ENCODE measurements at regions not wholly inside any gene's neighbourhood (a gene's known extent, or its start where the extent isn't known, plus 50 kb on each side); places are given as distances from the start of the nearest gene placed in this dataset.
A peak's percentile ranks its signal among the peaks of the same experiment; 100 is the strongest.

DNA sequence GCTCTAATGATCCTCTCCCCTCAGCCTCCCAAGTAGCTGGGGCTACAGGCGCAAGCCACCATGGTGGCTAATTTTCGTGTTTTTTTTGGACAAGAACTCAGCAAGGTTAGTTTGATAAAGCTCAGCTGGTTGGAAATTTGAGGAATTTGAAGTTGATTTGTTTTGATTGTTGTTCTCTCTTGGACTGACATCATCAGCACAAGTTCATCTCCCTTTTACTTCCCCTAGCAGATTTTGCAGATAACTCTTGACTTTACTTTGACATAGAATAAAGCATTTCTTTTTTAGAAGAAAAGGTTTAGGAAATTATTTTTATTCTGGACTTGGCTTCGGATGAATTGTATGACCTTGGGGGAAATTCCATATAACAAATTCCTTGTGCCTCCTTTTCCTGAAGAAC is 74.9 kb upstream of the DLX2 start:
- Mint-ChIP-seq H3K27ac (no peak overlapping the region), H3K4me3 (no peak overlapping the region), H3K27me3 (ENCODE audit: insufficient read depth, low read depth) (peaks cover 8% of the 10 kb centered on the region), H3K9me3 (peaks cover 8% of the 10 kb centered on the region), H3K4me1 (peaks cover 15% of the 10 kb centered on the region), H3K36me3 (no peaks in the 10 kb centered on the region)
- Histone ChIP-seq H2AFZ (replicated peaks) (no peak overlapping the region), H4K20me1 (ENCODE audit: low read depth) (no peaks in the 10 kb centered on the region), H3K4me1 (peaks cover 10% of the 10 kb centered on the region), H3K27me3 (peaks cover 12% of the 10 kb centered on the region), H3K4me2 (no peak overlapping the region), H3K9me3 (ENCODE audit: low read depth) (no peaks in the 10 kb centered on the region), H3K9ac (no peak overlapping the region), H3K27ac (no peak overlapping the region), H3F3A (ENCODE audit: low read depth) (peaks cover 6% of the 10 kb centered on the region), H3K4me3 (no peak overlapping the region), H3K79me2 (ENCODE audit: low read depth) (no peaks in the 10 kb centered on the region), H3K36me3 (no peaks in the 10 kb centered on the region)
- no peak for DNase-seq (ENCODE audit: low spot score)
- TF ChIP-seq EZH2 (IDR thresholded peaks at IDR 0.05) (no peak), EZH2phosphoT487 (IDR thresholded peaks at IDR 0.05) (no peak)
- TF ChIP-seq, protein P1, sequence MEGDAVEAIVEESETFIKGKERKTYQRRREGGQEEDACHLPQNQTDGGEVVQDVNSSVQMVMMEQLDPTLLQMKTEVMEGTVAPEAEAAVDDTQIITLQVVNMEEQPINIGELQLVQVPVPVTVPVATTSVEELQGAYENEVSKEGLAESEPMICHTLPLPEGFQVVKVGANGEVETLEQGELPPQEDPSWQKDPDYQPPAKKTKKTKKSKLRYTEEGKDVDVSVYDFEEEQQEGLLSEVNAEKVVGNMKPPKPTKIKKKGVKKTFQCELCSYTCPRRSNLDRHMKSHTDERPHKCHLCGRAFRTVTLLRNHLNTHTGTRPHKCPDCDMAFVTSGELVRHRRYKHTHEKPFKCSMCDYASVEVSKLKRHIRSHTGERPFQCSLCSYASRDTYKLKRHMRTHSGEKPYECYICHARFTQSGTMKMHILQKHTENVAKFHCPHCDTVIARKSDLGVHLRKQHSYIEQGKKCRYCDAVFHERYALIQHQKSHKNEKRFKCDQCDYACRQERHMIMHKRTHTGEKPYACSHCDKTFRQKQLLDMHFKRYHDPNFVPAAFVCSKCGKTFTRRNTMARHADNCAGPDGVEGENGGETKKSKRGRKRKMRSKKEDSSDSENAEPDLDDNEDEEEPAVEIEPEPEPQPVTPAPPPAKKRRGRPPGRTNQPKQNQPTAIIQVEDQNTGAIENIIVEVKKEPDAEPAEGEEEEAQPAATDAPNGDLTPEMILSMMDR (IDR thresholded peaks at IDR 0.05): no peak

DNA sequence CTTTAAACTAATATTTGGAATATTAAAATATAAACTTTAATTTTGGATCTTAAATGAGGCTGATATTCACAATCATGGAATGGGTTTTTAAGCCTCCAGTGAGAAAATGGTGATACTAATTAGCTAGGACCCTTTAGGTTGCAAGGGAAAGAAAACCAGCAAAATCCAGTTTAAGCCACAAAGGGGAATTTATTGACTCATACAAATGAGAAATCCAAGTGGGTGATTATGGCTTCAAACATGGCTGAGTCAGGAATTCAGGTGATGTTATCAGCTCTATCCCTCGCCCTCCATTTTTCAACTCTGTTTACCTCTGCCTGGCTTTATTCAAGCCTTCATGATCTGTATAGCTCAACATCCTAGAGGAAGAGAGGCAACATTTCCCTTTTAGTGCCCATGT is 75.3 kb upstream of the DLX2 start:
- peaks cover 10% of the 10 kb centered on the region for H3K4me1 ChIP-seq
- Mint-ChIP-seq H3K9me3 (peaks cover 8% of the 10 kb centered on the region), H3K27me3 (ENCODE audit: insufficient read depth, low read depth) (peaks cover 8% of the 10 kb centered on the region), H3K36me3 (no peaks in the 10 kb centered on the region), H3K4me1 (peaks cover 15% of the 10 kb centered on the region), H3K27ac (no peak overlapping the region), H3K4me3 (no peak overlapping the region)
- DNase-seq (ENCODE audit: low spot score): no peak
- H3K27ac ChIP-seq: no peak overlapping the region
- no peak overlapping the region for H3K4me2 ChIP-seq
- H3F3A ChIP-seq (ENCODE audit: low read depth): peaks cover 6% of the 10 kb centered on the region
- H2AFZ ChIP-seq (replicated peaks): no peak overlapping the region
- H3K79me2 ChIP-seq (ENCODE audit: low read depth): no peaks in the 10 kb centered on the region
- H4K20me1 ChIP-seq (ENCODE audit: low read depth): no peaks in the 10 kb centered on the region
- H3K9ac ChIP-seq: no peak overlapping the region
- TF ChIP-seq, protein P1 (IDR thresholded peaks at IDR 0.05): no peak
- no peak for TF ChIP-seq EZH2phosphoT487 (IDR thresholded peaks at IDR 0.05)
- no peak for TF ChIP-seq EZH2 (IDR thresholded peaks at IDR 0.05)
- no peak overlapping the region for H3K4me3 ChIP-seq
- no peaks in the 10 kb centered on the region for H3K36me3 ChIP-seq
- peaks cover 9% of the 10 kb centered on the region for H3K27me3 ChIP-seq
- no peaks in the 10 kb centered on the region for H3K9me3 ChIP-seq (ENCODE audit: low read depth)

DNA sequence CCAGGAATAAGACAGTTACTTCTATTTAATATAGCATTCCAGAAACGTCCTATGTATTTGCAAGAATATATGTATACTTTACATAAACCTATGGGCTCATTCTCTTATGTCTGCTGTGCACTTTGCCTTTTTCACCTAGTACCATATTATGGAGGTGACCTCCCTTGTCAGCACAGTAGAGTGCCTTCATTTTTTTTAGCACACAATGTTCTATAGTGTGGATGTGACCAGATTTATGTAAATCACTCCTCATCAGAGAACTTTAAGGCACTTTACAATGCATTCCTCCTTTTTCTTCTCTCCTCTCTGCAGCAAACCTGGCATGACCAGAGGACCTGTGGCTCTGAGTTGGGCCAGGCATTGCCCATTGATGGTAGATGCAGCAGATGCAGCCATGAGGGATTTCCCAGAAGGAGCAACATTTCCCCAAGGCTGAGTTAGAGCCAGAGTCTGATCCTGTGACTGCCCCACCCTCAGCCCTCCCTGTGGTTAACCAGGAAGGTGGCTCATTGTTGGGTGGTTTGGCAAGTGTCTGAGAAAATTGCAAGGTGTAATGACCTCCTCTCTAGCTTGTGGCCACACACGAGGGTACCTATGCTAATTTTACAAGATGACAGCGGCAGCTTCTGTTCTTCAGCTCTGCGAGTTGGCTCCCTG is 76.5 kb upstream of the DLX2 start:
- Mint-ChIP-seq H3K27ac (no peak overlapping the region), H3K9me3 (peaks cover 8% of the 10 kb centered on the region), H3K27me3 (ENCODE audit: insufficient read depth, low read depth) (peaks cover 6% of the 10 kb centered on the region), H3K36me3 (no peaks in the 10 kb centered on the region), H3K4me1 (peaks cover 15% of the 10 kb centered on the region), H3K4me3 (no peak overlapping the region)
- no peak for DNase-seq (ENCODE audit: low spot score)
- no peak for TF ChIP-seq EZH2phosphoT487 (IDR thresholded peaks at IDR 0.05)
- TF ChIP-seq EZH2 (IDR thresholded peaks at IDR 0.05): no peak
- TF ChIP-seq, protein P1 (IDR thresholded peaks at IDR 0.05): no peak
- Histone ChIP-seq H3K27ac (no peak overlapping the region), H4K20me1 (ENCODE audit: low read depth) (no peaks in the 10 kb centered on the region), H3F3A (ENCODE audit: low read depth) (peaks cover 6% of the 10 kb centered on the region), H3K36me3 (no peaks in the 10 kb centered on the region), H3K27me3 (no peaks in the 10 kb centered on the region), H3K9ac (no peak overlapping the region), H3K4me2 (no peak overlapping the region), H2AFZ (replicated peaks) (peak overlapping the region; percentile 29), H3K9me3 (ENCODE audit: low read depth) (no peaks in the 10 kb centered on the region), H3K79me2 (ENCODE audit: low read depth) (no peaks in the 10 kb centered on the region), H3K4me1 (peaks cover 10% of the 10 kb centered on the region), H3K4me3 (no peak overlapping the region)

Measured in neural progenitor cell (in vitro differentiated cells).